Progenitor cell of endocrine pancreas (in vitro differentiated cells): ENCODE measurements at regions not wholly inside any gene's neighbourhood (a gene's known extent, or its start where the extent isn't known, plus 50 kb on each side); places are given as distances from the start of the nearest gene placed in this dataset.

Source experiments
- DNase-seq: peaks from one replicate; pipeline ENCODE4 v3.0.0; 2021; ENCODE audit warnings: low spot score; ENCODE audit not compliant: unreplicated experiment
- H3K27ac Mint-ChIP-seq: 2 replicates; pipeline ENCODE4 v1.8.0; 2021; ENCODE audit warnings: mild to moderate bottlenecking, moderate library complexity, mixed read lengths
- H3K27me3 Mint-ChIP-seq: 2 replicates; pipeline ENCODE4 v1.8.0; 2021; ENCODE audit warnings: mixed read lengths
- H3K36me3 Mint-ChIP-seq: 2 replicates; pipeline ENCODE4 v1.8.0; 2022; ENCODE audit warnings: mixed read lengths; ENCODE audit not compliant: insufficient read depth
- H3K4me1 Mint-ChIP-seq: 2 replicates; pipeline ENCODE4 v1.8.0; 2021; ENCODE audit warnings: low read depth, mixed read lengths
- H3K4me3 Mint-ChIP-seq: 2 replicates; pipeline ENCODE4 v1.8.0; 2021; ENCODE audit warnings: low read depth, mild to moderate bottlenecking, moderate library complexity, mixed read lengths
- H3K9me3 Mint-ChIP-seq: 2 replicates; pipeline ENCODE4 v1.8.0; 2021; ENCODE audit warnings: low read depth, mixed read lengths
- TF ChIP-seq, protein P1 (sequence below): fragments of 200-600 bp; sonication (generic); IDR thresholded peaks from one replicate; pipeline ENCODE4 v1.5.0; 2021; ENCODE audit warnings: antibody characterized with exemption, mild to moderate bottlenecking; ENCODE audit not compliant: unreplicated experiment

GRCh38 chr9:135216791-135217441, 129.4 kb downstream of the OLFM1 start:
- TF ChIP-seq, protein P1, sequence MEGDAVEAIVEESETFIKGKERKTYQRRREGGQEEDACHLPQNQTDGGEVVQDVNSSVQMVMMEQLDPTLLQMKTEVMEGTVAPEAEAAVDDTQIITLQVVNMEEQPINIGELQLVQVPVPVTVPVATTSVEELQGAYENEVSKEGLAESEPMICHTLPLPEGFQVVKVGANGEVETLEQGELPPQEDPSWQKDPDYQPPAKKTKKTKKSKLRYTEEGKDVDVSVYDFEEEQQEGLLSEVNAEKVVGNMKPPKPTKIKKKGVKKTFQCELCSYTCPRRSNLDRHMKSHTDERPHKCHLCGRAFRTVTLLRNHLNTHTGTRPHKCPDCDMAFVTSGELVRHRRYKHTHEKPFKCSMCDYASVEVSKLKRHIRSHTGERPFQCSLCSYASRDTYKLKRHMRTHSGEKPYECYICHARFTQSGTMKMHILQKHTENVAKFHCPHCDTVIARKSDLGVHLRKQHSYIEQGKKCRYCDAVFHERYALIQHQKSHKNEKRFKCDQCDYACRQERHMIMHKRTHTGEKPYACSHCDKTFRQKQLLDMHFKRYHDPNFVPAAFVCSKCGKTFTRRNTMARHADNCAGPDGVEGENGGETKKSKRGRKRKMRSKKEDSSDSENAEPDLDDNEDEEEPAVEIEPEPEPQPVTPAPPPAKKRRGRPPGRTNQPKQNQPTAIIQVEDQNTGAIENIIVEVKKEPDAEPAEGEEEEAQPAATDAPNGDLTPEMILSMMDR: no peak
- H3K27me3 Mint-ChIP-seq: peaks cover 50% of the 10 kb centered on the region
- no peak overlapping the region for H3K4me3 Mint-ChIP-seq
- no peak for DNase-seq
- H3K9me3 Mint-ChIP-seq: no peaks in the 10 kb centered on the region
- H3K4me1 Mint-ChIP-seq: no peaks in the 10 kb centered on the region
- H3K27ac Mint-ChIP-seq: no peak overlapping the region
- no peaks in the 10 kb centered on the region for H3K36me3 Mint-ChIP-seq

- Mint-ChIP-seq H3K27ac (no peak overlapping the region), H3K27me3 (peaks cover 45% of the 10 kb centered on the region), H3K4me1 (no peaks in the 10 kb centered on the region), H3K9me3 (no peaks in the 10 kb centered on the region), H3K4me3 (no peak overlapping the region), H3K36me3 (no peaks in the 10 kb centered on the region)
- TF ChIP-seq, protein P1: no peak
- DNase-seq: no peak
These were observed 130.4 kb downstream of the OLFM1 start for GRCh38 chr9:135217836-135218235.

DNA sequence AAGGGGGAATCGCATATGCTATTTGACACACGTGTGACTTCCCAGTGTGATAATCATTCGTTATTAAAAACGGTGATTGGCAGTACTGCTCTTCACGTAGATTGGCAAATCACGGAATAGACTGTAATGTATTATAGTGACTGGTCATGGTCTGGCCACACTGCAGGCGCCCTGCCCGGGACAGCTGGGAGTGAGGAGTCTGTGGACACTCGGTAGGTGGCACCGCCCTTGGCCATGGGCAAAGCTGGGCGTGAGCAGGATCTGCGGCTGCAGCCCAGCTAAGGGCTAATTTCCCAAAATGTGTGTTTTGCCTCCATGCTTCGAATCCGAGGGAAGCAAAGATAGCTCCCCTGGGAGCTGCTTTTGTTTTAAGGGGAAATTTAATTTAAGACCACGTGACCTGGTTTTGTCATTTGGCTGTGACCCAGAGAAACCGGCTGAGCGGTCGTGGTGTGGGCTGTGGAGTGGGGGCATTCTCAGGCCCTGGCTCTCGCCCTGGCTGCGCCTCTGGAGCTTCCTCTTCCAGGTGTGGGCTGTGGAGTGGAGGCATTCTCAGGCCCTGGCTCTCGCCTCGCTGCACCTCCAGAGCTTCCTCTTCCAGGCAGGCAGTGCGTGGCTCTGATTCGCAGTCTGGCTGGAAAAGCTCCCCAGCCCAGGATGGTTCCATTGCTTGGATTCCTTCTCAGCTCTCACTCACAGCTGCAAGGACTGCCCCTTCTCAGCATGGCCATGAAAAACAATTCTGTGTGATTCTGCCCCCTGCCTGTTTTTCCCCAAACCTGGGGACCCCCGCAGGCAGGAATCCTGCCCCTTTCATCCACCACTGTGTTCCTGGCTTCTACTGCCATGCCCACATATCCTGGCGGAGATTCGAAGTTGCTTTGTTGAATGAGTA, 131.1 kb downstream of the OLFM1 start:
- TF ChIP-seq, protein P1: no peak
- no peak for DNase-seq
- peaks cover 46% of the 10 kb centered on the region for H3K27me3 Mint-ChIP-seq
- H3K9me3 Mint-ChIP-seq: no peaks in the 10 kb centered on the region
- H3K36me3 Mint-ChIP-seq: no peaks in the 10 kb centered on the region
- H3K4me1 Mint-ChIP-seq: no peaks in the 10 kb centered on the region
- no peak overlapping the region for H3K4me3 Mint-ChIP-seq
- H3K27ac Mint-ChIP-seq: no peak overlapping the region

DNA sequence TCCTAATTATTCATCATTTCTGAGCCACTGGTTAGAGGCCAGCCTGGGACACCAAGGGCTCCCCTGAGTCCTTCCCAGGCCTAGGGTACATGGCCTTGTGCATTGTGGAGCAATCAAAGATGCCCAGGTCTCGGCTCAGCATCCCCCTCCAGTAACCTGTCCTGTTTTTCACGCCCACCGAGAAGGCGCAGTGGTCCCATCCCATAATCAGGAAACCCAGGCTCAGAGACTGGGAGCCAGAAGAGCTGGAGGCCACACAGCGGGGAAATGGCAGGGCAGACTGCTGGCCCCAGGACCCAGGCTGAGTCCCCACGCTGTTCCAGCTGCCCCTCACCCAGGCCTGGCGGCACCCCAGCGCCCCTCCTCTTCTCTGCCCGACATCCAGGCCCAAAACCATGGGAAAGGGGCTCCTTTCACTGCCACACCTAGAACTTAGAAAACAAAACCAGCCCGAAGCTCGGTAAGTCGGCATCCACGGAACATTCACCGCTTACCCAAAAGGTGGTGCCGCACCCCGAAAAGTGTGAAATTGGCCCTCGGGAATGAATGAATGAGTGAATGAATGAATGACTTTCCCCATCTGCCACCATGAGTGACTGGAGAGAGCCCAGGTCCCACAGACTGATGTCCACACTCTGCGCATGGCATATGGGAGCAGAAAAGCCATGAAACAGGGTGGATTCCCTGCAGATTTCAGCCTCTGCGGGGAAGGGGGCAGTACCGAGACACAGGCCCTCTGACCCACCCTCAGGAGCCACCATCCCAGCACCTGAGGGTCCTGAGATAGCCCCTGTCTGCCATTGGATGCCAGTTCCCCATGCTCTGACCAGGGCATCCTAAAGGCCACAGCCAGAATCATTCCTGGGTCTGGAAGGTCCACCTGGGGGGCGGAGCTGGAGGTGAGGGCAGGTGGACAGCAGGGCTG, 132.5 kb downstream of the OLFM1 start:
- no peak for DNase-seq
- H3K27ac Mint-ChIP-seq: no peak overlapping the region

More for the DNA sequence above, 132.5 kb downstream of the OLFM1 start:
- Mint-ChIP-seq H3K4me3 (no peak overlapping the region), H3K4me1 (no peaks in the 10 kb centered on the region), H3K9me3 (no peaks in the 10 kb centered on the region), H3K36me3 (no peaks in the 10 kb centered on the region), H3K27me3 (peaks cover 45% of the 10 kb centered on the region)
- TF ChIP-seq, protein P1: no peak
